ENCODE measurements at regions not wholly inside any gene's neighbourhood (a gene's known extent, or its start where the extent isn't known, plus 50 kb on each side); places are given as distances from the start of the nearest gene placed in this dataset.

GRCh38 chr6:148263010-148263409 is 79.6 kb upstream of the SASH1 start:
- H3K9me3 ChIP-seq (ENCODE audit: control insufficient read depth in 1 of 2, low read length in 2 of 2), result no peaks in the 10 kb centered on the region
- H3K27ac ChIP-seq (ENCODE audit: low read depth, low read length), result no peak overlapping the region
- no peaks in the 10 kb centered on the region for H3K4me1 ChIP-seq (ENCODE audit: control insufficient read depth in 1 of 2, insufficient read depth in 2 of 2, low read length in 2 of 2)
- no peak overlapping the region for H3K4me3 ChIP-seq (ENCODE audit: low read depth in 1 of 2, low read length in 2 of 2)
- no peak overlapping the region for H3K9ac ChIP-seq (ENCODE audit: low read depth in 1 of 2, low read length in 2 of 2)
- H3K27me3 ChIP-seq (ENCODE audit: control insufficient read depth in 1 of 2, insufficient read depth in 2 of 2, low read length in 2 of 2), result no peaks in the 10 kb centered on the region
- no peaks in the 10 kb centered on the region for H3K36me3 ChIP-seq (ENCODE audit: control insufficient read depth in 1 of 2, insufficient read depth in 2 of 2, low read length in 2 of 2)

- Histone ChIP-seq H3K27me3 (ENCODE audit: control insufficient read depth in 1 of 2, insufficient read depth in 2 of 2, low read length in 2 of 2) (no peaks in the 10 kb centered on the region), H3K4me3 (ENCODE audit: low read depth in 1 of 2, low read length in 2 of 2) (no peak overlapping the region), H3K9me3 (ENCODE audit: control insufficient read depth in 1 of 2, low read length in 2 of 2) (no peaks in the 10 kb centered on the region), H3K4me1 (ENCODE audit: control insufficient read depth in 1 of 2, insufficient read depth in 2 of 2, low read length in 2 of 2) (no peaks in the 10 kb centered on the region), H3K9ac (ENCODE audit: low read depth in 1 of 2, low read length in 2 of 2) (no peak overlapping the region), H3K27ac (ENCODE audit: low read depth, low read length) (no peak overlapping the region), H3K36me3 (ENCODE audit: control insufficient read depth in 1 of 2, insufficient read depth in 2 of 2, low read length in 2 of 2) (no peaks in the 10 kb centered on the region)
These were observed 78.7 kb upstream of the SASH1 start for GRCh38 chr6:148263961-148264360.

GRCh38 chr6:148265054-148265453 is 77.6 kb upstream of the SASH1 start:
- Histone ChIP-seq H3K27ac (ENCODE audit: low read depth, low read length) (no peak overlapping the region), H3K9ac (ENCODE audit: low read depth in 1 of 2, low read length in 2 of 2) (no peak overlapping the region), H3K4me1 (ENCODE audit: control insufficient read depth in 1 of 2, insufficient read depth in 2 of 2, low read length in 2 of 2) (no peaks in the 10 kb centered on the region), H3K4me3 (ENCODE audit: low read depth in 1 of 2, low read length in 2 of 2) (no peak overlapping the region), H3K9me3 (ENCODE audit: control insufficient read depth in 1 of 2, low read length in 2 of 2) (no peaks in the 10 kb centered on the region), H3K27me3 (ENCODE audit: control insufficient read depth in 1 of 2, insufficient read depth in 2 of 2, low read length in 2 of 2) (no peaks in the 10 kb centered on the region), H3K36me3 (ENCODE audit: control insufficient read depth in 1 of 2, insufficient read depth in 2 of 2, low read length in 2 of 2) (no peaks in the 10 kb centered on the region)

- Histone ChIP-seq H3K9me3 (ENCODE audit: control insufficient read depth in 1 of 2, low read length in 2 of 2) (no peaks in the 10 kb centered on the region), H3K27ac (ENCODE audit: low read depth, low read length) (no peak overlapping the region), H3K27me3 (ENCODE audit: control insufficient read depth in 1 of 2, insufficient read depth in 2 of 2, low read length in 2 of 2) (no peaks in the 10 kb centered on the region), H3K4me1 (ENCODE audit: control insufficient read depth in 1 of 2, insufficient read depth in 2 of 2, low read length in 2 of 2) (no peaks in the 10 kb centered on the region), H3K36me3 (ENCODE audit: control insufficient read depth in 1 of 2, insufficient read depth in 2 of 2, low read length in 2 of 2) (no peaks in the 10 kb centered on the region), H3K4me3 (ENCODE audit: low read depth in 1 of 2, low read length in 2 of 2) (no peak overlapping the region), H3K9ac (ENCODE audit: low read depth in 1 of 2, low read length in 2 of 2) (no peak overlapping the region)
These were observed 73.3 kb upstream of the SASH1 start for GRCh38 chr6:148269386-148269785.

GRCh38 chr6:148271711-148272439 is 70.8 kb upstream of the SASH1 start:
- Histone ChIP-seq H3K4me1 (ENCODE audit: control insufficient read depth in 1 of 2, insufficient read depth in 2 of 2, low read length in 2 of 2) (no peaks in the 10 kb centered on the region), H3K9me3 (ENCODE audit: control insufficient read depth in 1 of 2, low read length in 2 of 2) (no peaks in the 10 kb centered on the region), H3K36me3 (ENCODE audit: control insufficient read depth in 1 of 2, insufficient read depth in 2 of 2, low read length in 2 of 2) (no peaks in the 10 kb centered on the region), H3K4me3 (ENCODE audit: low read depth in 1 of 2, low read length in 2 of 2) (no peak overlapping the region), H3K9ac (ENCODE audit: low read depth in 1 of 2, low read length in 2 of 2) (no peak overlapping the region), H3K27ac (ENCODE audit: low read depth, low read length) (no peak overlapping the region), H3K27me3 (ENCODE audit: control insufficient read depth in 1 of 2, insufficient read depth in 2 of 2, low read length in 2 of 2) (no peaks in the 10 kb centered on the region)

- no peak overlapping the region for H3K9ac ChIP-seq (ENCODE audit: low read depth in 1 of 2, low read length in 2 of 2)
- H3K9me3 ChIP-seq (ENCODE audit: control insufficient read depth in 1 of 2, low read length in 2 of 2), result no peaks in the 10 kb centered on the region
- no peaks in the 10 kb centered on the region for H3K4me1 ChIP-seq (ENCODE audit: control insufficient read depth in 1 of 2, insufficient read depth in 2 of 2, low read length in 2 of 2)
- H3K36me3 ChIP-seq (ENCODE audit: control insufficient read depth in 1 of 2, insufficient read depth in 2 of 2, low read length in 2 of 2), result no peaks in the 10 kb centered on the region
- no peaks in the 10 kb centered on the region for H3K27me3 ChIP-seq (ENCODE audit: control insufficient read depth in 1 of 2, insufficient read depth in 2 of 2, low read length in 2 of 2)
- H3K27ac ChIP-seq (ENCODE audit: low read depth, low read length), result no peak overlapping the region
- H3K4me3 ChIP-seq (ENCODE audit: low read depth in 1 of 2, low read length in 2 of 2), result no peak overlapping the region
These were observed 70.0 kb upstream of the SASH1 start for GRCh38 chr6:148272597-148272996.

- H3K9ac ChIP-seq (ENCODE audit: low read depth in 1 of 2, low read length in 2 of 2), result no peak overlapping the region
- H3K27ac ChIP-seq (ENCODE audit: low read depth, low read length), result no peak overlapping the region
- H3K27me3 ChIP-seq (ENCODE audit: control insufficient read depth in 1 of 2, insufficient read depth in 2 of 2, low read length in 2 of 2), result no peaks in the 10 kb centered on the region
- no peak overlapping the region for H3K4me3 ChIP-seq (ENCODE audit: low read depth in 1 of 2, low read length in 2 of 2)
- no peaks in the 10 kb centered on the region for H3K36me3 ChIP-seq (ENCODE audit: control insufficient read depth in 1 of 2, insufficient read depth in 2 of 2, low read length in 2 of 2)
- H3K9me3 ChIP-seq (ENCODE audit: control insufficient read depth in 1 of 2, low read length in 2 of 2), result no peaks in the 10 kb centered on the region
- no peaks in the 10 kb centered on the region for H3K4me1 ChIP-seq (ENCODE audit: control insufficient read depth in 1 of 2, insufficient read depth in 2 of 2, low read length in 2 of 2)
These were observed 68.5 kb upstream of the SASH1 start for GRCh38 chr6:148273962-148274752.

- H3K4me3 ChIP-seq (ENCODE audit: low read depth in 1 of 2, low read length in 2 of 2), result no peak overlapping the region
- no peaks in the 10 kb centered on the region for H3K27me3 ChIP-seq (ENCODE audit: control insufficient read depth in 1 of 2, insufficient read depth in 2 of 2, low read length in 2 of 2)
- no peak overlapping the region for H3K27ac ChIP-seq (ENCODE audit: low read depth, low read length)
- no peak overlapping the region for H3K9ac ChIP-seq (ENCODE audit: low read depth in 1 of 2, low read length in 2 of 2)
- no peaks in the 10 kb centered on the region for H3K9me3 ChIP-seq (ENCODE audit: control insufficient read depth in 1 of 2, low read length in 2 of 2)
- H3K4me1 ChIP-seq (ENCODE audit: control insufficient read depth in 1 of 2, insufficient read depth in 2 of 2, low read length in 2 of 2), result no peaks in the 10 kb centered on the region
- no peaks in the 10 kb centered on the region for H3K36me3 ChIP-seq (ENCODE audit: control insufficient read depth in 1 of 2, insufficient read depth in 2 of 2, low read length in 2 of 2)
These were observed 67.8 kb upstream of the SASH1 start for GRCh38 chr6:148274809-148275208.

GRCh38 chr6:148285205-148285604 is 57.4 kb upstream of the SASH1 start:
- no peaks in the 10 kb centered on the region for H3K9me3 ChIP-seq (ENCODE audit: control insufficient read depth in 1 of 2, low read length in 2 of 2)
- no peak overlapping the region for H3K27ac ChIP-seq (ENCODE audit: low read depth, low read length)
- no peak overlapping the region for H3K9ac ChIP-seq (ENCODE audit: low read depth in 1 of 2, low read length in 2 of 2)
- H3K4me3 ChIP-seq (ENCODE audit: low read depth in 1 of 2, low read length in 2 of 2), result no peak overlapping the region
- no peaks in the 10 kb centered on the region for H3K27me3 ChIP-seq (ENCODE audit: control insufficient read depth in 1 of 2, insufficient read depth in 2 of 2, low read length in 2 of 2)
- no peaks in the 10 kb centered on the region for H3K36me3 ChIP-seq (ENCODE audit: control insufficient read depth in 1 of 2, insufficient read depth in 2 of 2, low read length in 2 of 2)
- H3K4me1 ChIP-seq (ENCODE audit: control insufficient read depth in 1 of 2, insufficient read depth in 2 of 2, low read length in 2 of 2), result no peaks in the 10 kb centered on the region

- no peaks in the 10 kb centered on the region for H3K27me3 ChIP-seq (ENCODE audit: control insufficient read depth in 1 of 2, insufficient read depth in 2 of 2, low read length in 2 of 2)
- no peaks in the 10 kb centered on the region for H3K9me3 ChIP-seq (ENCODE audit: control insufficient read depth in 1 of 2, low read length in 2 of 2)
- no peak overlapping the region for H3K27ac ChIP-seq (ENCODE audit: low read depth, low read length)
- H3K4me3 ChIP-seq (ENCODE audit: low read depth in 1 of 2, low read length in 2 of 2), result no peak overlapping the region
- no peak overlapping the region for H3K9ac ChIP-seq (ENCODE audit: low read depth in 1 of 2, low read length in 2 of 2)
- H3K4me1 ChIP-seq (ENCODE audit: control insufficient read depth in 1 of 2, insufficient read depth in 2 of 2, low read length in 2 of 2), result no peaks in the 10 kb centered on the region
- H3K36me3 ChIP-seq (ENCODE audit: control insufficient read depth in 1 of 2, insufficient read depth in 2 of 2, low read length in 2 of 2), result no peaks in the 10 kb centered on the region
These were observed 56.1 kb upstream of the SASH1 start for GRCh38 chr6:148286563-148286962.

Data from duodenal mucosa (tissue), 2 donors.